Activated CD4-positive, alpha-beta T cell treated with anti-CD3 and anti-CD28 coated beads, Interleukin-2, amount 50 U/mL, for 1 hour (primary cell): ENCODE measurements at regions not wholly inside any gene's neighbourhood (a gene's known extent, or its start where the extent isn't known, plus 50 kb on each side); places are given as distances from the start of the nearest gene placed in this dataset.
"Not testable (repeated sequence)": the region's sequence is repeated elsewhere in the genome, so short reads cannot be mapped to it uniquely, and the experiment has no call there.

ENCODE experiments used
- DNase-seq: peaks from one replicate; pipeline ENCODE4 v3.0.0-alpha.2; 2020

DNA sequence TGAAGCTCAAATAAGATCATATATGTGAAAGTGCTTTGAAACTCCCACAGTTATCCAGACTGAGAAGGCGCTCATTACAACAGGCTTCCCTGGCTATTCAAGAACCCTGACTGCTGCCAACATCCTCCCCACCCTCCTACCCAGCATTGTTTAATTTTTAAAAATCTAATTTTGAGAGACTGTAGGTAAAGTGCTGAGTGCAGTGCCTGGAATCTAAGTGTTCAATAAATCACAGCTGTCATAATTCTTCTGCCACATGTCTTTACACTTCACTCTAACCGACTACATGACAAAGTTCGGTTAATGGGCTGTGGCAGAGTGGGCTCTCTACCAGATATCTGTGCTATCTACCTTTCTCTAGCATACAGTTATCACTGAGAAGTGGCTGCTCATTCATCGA is 255.6 kb upstream of the C9orf72 start:
- DNase-seq, result no peak

DNA sequence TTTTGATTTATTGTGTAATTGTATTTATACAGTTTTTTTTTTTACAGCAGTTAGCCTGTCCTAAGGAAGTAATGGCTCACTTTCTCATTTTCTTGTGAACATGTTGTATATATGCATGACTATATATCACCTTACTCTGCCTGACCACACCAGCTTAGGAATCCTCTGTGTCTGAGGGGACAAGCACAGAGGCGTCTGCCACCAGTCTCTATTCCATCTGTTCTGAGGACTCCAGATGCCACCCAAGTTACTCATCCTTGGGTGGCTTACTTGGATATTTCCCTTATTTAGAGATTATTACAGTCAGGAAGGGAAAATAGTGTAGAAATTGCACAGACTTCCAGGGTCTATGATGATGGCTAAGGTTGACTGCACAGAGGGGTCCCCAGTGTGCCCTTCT is 256.3 kb upstream of the C9orf72 start:
- DNase-seq, result no peak

DNA sequence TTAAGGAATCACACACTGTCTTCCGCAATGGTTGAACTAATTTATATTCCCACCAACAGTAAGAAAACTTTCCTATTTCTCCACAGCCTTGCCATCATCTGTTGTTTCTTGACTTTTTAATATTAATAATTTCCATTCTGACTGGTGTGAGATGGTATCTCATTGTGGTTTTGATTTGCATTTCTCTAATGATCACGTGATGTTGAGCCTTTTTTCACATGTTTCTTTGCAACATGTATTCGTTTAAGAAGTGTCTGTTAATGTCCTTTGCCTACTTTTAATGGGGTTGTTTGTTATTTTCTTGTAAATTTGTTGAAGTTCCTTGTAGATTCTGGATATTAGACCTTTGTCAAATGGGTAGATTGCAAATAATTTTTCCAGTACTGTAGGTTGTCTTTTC is 258.8 kb upstream of the C9orf72 start:
- DNase-seq, result not testable (repeated sequence)

DNA sequence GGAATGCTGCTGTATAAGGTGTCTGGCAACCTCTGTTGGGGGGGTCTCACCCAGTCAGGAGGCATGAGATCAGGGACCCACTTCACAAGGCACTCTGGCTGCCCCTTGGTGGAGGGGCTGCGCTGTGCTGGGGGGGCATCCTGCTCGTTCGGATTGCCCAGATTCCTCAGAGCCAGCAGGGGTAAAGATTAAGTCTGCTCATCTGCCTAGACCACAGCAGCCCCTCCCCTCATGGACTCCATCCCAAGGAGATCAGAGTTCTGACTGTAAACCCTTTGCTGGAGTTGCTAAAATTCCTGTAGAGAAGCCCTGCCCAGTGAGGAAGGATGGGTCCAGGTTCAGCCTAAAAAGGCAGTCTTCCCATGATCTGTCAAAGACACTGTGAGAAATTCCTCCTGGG is 262.0 kb upstream of the C9orf72 start:
- no peak for DNase-seq

DNA sequence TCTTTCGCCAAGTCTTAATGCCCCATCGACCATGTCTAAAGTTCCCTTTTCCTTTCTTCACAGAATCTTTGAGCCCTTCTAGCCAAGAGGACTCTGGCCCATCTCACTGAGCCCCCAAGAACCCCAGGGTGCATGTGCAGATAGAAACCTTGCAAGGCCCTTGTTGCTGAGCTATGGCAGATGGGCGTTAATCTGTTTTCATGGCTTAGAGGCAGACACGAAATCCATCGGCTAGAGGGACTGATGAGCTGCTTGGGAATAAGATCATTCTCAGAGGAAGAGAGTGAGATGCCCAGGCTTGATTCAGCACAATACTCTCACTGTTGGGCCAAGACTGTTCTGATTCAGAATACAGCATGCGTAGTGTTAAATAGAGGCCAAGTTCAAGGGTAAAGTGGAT is 262.5 kb upstream of the C9orf72 start:
- DNase-seq, result no peak

DNA sequence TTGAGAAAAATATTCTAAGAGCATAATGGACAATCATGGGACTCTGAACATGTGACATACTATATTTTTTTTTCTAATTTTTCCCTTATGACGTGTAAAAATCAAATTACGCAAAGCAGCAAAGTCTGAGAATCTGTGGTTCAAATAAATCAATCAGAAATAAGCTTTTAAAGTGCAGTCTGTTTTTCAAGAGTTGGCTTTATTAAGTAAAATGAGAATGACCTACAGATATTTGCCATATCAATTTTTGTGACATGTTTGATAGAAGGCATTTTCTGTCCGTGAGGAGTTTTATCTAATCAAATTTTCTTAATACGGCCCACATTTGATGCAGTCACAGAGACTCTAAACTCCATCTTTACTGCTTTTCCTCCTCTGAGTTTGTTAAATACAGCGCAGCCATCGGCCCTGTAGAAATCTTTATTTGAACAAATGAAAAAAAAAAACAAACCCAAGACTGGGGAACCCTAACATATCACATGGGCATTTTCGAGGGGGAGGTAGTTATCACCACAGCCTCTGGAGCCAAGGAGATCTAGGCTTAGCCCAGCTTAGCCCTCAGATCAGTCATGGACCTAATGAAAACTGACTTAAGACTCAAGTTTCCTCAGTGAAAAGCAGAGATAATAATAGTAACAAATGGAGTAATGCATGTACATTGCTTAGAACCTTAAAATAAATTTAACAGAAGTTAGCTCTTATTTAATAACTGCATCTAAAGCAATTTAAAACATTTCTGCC is 263.6 kb upstream of the C9orf72 start:
- no peak for DNase-seq

DNA sequence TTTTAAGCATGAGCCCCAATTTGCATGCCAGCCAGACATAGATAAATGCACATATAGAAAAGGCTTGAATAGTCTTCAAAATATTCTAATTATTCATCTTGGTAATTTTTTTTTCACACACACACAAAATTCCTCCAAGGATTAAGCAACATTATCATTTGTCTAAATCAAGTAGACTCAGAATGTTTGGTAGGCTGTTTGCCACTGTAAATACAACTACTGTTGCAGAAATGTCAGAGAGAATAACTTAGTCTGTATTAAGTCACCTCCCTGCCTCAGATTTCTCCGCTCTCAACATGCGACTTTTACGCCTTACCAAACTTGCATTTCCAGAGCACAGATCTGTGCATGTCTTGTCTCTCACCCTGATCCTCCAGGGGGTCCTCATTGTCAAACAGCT is 265.6 kb upstream of the C9orf72 start:
- no peak for DNase-seq

DNA sequence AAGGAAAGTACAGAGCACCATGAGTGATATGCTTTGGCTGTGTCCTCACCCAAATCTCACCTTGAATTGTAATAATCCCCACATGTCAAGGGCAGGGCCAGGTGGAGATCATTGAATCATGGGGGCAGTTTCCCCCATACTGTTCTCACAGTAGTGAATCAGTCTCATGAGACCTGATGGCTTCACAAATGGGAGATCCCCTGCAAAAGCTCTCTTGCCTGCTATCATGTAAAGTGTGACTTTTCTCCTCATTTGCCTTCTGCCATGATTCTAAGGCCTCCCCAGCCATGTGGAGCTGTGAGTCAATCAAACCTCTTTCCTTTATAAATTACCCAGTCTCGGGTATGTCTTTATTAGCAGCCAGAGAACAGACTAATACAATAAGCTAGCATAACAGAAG is 266.5 kb upstream of the C9orf72 start:
- not testable (repeated sequence) for DNase-seq

DNA sequence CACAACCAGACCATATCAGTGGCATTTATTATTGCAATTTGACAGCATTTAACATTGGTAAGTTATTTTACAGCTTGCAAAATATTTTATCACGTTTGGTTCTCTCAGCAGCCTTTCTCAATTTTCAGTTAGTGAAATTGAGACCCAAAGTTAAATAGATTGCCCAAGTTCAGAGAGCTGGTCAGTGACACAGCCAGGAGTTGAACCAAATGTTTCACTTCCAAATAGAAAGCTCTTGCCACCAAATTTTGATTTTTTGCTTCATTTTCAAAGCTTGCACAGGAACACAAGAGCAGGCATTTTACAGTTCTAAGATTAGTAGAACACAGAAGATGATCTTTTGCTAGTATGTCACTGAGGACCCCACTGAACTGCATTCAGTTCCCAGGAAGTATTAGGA is 271.5 kb upstream of the C9orf72 start:
- DNase-seq, result no peak

DNA sequence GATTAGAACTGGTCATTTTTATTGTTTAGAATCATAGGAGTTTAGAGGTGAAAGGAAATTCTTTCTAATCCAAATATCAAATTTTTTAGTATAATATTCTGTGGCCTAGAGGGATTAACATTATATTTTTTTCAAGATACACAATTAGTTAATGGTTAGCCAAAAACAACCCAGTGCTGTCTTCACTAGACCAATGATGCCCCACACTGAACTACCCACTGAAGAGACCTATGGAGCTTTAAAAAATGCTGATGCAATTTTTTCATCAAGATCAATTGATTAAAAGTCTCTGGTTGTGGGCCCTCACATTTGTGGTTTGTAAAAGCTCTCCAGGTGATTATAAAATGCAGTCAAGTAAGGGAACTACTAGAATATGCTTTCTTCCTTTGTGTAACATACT is 274.1 kb upstream of the C9orf72 start:
- DNase-seq, result no peak

DNA sequence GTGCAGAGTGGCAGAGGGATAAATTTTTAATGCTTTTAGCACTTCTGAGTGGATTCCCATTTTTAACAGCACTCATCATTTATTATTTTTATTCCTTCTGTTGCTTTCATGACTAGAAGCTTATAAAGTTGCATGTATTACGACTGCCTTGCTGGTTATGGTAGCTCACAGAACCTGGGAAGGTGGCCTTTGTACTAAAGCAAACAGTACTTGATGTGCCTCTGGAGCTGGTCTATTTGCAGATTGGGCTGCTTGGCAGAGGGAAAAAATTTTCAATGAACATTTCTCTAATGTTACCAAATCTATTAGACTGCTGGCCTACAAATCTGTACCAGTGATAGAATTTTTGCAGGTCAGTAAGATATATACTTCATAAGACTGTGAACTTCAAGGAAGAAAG is 274.5 kb upstream of the C9orf72 start:
- no peak for DNase-seq

DNA sequence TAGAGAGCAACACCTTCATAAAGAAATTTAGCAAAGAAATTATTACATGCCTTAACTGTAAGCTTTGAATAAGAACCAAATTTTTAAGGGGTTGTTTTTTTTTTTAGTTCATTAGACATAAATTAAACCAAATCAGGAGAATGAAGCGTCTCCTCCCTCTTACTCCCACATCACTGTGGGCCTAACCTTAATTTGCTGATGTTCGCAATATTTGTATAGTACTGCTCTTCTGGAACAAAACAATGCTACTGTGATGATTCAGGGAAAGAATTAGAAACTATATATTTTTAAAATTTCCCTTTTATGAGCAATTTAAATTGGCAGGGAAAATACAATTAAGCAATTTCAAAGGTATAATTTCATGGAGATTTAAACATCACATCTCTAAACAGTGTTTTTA is 275.0 kb upstream of the C9orf72 start:
- DNase-seq, result no peak

DNA sequence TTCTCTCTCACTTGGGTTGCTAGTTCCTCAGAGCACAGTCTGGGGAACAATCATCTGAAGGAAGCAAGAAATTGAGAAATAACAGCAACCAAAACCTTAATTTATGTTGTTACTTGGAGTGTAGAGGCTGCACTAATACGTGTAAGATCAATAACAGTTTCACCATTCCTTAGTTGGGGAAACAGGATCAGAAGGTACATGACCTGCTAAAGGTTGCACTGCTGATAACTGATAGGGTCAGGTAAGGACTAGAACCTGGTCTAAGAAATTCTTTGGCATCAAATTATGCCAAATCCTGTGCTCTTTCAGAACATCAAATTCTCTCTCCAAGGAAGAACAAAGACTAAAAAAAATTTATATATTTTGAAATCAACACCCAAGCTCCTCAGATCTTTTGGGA is 278.6 kb upstream of the C9orf72 start:
- DNase-seq, result no peak

DNA sequence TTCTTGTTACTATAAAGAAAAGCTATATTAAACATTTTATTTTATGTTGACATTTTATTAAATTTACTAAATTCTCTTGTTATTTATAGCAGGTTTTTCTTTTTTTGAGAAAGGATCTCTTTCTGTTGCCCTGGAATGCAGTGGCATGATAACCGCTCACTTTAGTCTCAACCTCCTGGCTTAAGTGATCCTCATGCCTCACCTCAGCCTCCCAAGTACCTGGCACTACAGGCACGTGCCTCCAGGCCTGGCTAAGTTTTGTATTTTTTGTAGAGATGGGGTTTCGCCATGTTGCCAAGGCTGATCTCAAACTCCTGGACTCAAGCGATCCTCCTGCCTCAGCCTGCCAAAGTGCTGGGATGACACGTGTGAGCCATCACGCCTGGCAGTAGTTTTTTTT is 280.2 kb upstream of the C9orf72 start:
- no peak for DNase-seq

DNA sequence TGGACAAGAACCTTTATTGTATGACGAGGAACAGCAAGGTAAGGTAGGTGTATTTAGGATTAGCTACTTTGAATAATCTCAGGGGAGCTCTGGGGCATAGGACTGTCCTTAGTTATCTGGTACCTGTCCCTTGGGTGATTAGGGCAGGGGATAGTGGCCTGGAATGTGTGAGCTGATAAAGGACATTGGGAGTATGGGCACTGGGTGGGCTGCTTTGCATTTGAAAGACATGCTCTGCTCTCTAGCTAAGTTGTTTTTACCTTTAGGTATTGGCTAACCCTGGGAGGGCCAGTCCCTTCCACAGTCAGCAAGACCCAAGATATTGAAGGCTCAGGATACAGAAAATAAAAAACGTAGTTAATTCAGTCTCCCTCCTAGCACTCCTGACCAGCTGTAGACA is 282.8 kb upstream of the C9orf72 start:
- no peak for DNase-seq

DNA sequence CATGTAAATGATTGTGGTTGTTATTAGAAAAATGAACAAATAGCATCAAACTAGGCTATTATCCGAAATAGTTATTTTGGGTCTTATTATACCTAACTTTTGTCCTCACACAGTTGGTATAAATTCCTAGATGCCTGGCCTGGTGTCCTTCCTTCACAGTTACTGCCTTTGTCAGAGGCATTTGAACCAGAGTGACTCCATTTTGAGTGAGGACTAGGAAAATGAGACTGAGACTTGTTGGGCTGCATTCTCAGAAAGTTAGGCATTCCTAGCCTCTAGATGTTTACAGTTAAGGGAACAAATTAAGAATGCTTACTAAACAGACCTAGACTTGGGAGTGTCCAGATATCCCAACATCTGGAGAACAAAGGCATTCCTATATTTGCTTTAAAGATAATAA is 283.5 kb upstream of the C9orf72 start:
- no peak for DNase-seq

DNA sequence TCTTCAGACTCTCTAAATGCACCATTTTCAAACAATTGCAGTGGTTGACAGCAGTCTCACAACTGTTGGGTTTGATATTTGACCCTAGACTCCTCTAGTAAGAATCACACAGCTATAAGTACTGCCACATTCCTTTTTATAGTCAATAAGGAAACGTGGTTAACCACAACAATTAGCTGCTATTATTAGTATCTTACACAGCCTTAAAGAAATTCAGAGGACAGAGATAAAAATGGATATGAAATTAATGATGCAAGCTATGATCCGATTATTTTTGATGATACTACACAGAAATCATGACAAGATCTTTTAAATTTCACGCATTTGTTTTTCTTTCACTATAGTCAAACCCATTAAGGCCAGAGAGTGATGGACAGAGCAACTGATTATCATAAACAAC is 288.6 kb upstream of the C9orf72 start:
- DNase-seq, result no peak

DNA sequence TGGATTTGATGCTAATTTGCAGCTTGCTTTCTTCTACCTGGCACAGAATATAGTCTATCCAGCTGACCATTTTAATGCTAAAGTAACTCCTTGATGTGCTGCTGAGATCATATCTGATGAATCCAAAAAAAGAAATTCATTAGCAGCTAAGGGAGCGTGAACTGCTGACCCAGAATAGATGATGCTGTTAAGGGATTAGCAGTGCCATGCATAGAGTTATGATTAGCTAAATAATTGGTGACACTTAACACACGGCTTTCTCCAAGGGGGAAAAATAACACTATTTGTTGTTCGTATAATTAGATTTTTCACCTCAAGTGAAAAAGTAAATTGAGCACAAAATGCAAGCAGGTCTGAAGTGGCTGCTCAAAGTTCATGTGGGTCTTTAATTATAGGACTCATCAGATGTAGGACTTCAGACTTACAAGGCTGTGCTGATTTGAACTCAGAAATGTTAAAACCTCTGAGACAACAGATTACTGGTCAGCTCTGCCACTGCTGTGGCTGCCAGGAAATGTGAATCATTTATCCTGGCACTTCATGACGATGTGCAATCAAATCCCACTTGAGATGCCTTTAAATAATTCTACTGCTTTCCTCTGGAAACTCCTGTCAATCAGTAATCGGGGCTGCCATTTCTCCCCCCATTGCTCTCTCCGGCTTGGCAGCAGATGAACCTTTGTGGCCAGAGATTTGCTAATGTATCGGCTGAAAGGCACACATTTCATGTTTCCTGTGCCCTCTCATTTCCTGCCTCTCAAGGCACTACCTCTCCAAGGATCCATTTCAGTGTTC is 291.6 kb upstream of the C9orf72 start:
- DNase-seq, result no peak

DNA sequence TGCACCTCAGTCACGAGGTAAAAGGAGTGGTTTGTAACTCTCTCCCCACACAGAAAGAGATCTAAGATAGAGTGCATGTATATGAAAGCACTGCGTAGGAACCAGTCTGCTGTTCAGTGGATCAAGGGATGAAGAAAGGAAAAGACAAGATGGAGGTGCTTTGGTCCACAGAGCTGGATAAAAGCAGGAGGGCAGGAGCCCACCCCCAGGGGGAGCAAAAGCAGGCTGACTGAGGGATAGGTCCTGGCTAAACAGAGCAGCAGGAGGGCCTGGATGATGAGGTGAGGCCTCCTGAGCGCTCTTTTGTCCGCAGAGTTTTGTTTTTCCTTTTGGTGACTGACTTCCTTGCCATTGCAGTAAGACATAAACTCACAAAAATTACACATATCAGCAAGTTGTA is 293.5 kb upstream of the C9orf72 start:
- no peak for DNase-seq

DNA sequence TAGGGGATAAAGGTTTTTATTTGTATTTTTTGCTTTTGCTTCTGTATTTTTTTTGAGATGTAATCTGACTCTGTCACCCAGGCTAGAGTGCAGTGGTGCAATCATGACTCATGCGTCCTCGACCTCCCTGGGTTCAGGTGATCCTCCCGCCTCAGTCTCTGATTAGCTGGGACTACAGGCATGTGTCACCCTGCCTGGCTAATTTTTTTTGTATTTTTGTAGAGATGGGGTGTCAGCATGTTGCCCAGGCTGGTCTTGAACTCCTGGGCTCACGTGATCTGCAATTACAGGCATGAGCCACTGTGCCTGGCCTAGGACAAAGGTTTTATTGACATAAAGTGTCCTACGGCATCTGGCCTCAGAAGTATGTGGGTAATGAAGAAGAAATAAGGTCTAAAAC is 297.1 kb upstream of the C9orf72 start:
- no peak for DNase-seq

DNA sequence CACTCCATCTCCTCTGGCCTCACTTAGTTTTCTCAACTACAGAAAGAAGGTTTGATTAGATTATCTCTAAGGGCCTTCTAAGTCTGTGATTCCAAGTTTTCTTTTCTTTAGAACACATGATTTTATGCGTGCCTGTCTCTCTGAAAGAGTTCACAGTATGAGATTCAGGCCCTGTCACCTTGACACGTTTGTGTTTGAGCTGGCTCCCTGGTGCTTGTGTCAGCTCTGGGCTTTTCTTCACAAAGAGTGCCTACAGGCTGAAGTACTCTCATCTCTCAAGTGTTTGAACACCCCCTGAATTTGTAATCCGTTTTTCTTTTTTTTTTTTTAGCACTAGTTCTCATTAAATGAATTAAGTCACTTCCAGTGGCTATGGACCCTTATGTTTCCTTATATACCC is 306.9 kb upstream of the C9orf72 start:
- DNase-seq, result no peak

DNA sequence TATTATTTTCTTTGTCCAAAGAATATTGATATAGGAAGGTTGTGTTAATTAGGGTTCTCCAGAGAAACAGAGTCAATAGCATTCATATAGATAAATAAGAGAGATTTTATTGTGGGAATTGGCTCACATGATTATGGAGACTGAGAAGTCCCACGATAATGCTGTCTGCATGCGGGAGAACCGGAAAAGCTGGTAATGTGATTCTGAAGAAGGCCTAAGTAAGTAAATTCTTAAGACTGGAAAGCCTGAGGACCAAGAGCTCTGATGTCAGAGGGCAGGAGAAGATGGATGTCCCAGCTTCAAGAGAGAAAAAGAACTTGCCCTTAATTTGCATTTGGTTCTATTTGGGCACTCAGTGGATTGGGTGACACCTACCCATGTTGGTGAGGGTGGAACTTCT is 307.4 kb upstream of the C9orf72 start:
- DNase-seq, result no peak

DNA sequence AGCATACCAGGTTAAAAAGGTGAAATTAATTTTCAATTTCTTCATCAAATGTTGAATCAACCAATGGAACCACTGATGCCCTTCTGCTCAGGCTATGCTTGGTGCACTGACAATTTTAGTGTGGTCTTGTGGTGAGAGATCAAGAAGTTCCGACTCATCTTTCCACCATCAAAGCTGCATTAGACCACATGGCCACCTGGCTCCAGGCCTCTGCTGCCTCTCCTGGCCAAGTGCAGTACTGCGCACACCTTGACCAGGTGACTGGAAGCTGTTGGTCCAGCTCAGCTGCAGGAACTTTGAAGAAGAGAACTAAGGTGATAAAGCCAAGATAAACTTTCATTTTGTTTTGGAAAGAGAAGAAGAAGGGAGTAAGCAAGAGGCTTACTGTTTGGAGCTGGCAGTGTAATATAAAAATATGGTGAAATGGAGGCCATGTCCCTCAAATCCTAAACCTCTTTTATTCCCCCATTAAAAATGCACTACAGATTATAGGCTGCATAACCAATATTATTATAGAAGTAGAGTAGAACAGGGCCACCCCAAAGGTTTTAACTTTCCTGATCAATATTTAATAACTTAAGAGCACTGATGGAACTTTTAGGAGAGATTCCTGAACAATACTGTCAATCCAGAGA is 315.5 kb upstream of the C9orf72 start:
- peak; percentile 19 for DNase-seq

DNA sequence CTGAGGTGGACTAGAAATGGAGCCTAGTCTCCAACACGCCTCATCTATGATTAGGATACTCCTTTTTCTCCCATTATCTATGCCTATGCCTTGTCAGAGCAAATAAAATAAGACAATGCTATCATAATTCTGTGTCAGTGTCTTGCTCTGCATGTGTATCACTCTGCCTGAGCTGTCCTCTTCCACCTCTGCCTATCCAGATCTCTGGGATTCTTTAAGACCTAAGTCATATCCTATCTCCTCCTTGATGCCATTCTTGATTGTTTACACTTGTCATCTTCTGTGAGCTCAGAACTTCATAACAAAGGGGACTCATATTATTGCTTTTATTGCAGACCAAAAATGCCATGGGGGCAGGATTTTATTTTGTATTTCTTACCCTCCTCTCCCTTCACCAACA is 351.2 kb upstream of the C9orf72 start:
- no peak for DNase-seq
